ENCODE measurements at regions not wholly inside any gene's neighbourhood (a gene's known extent, or its start where the extent isn't known, plus 50 kb on each side); places are given as distances from the start of the nearest gene placed in this dataset.

GRCh38 chr20:46797206-46797605 lies 87.8 kb downstream of the SLC2A10 start:
- TF ChIP-seq CTCF (IDR thresholded peaks at IDR 0.05) (no peak), EZH2 (IDR thresholded peaks at IDR 0.05) (no peak), EZH2phosphoT487 (IDR thresholded peaks at IDR 0.05) (no peak)

Data from neural progenitor cell (in vitro differentiated cells).